ENCODE measurements at regions not wholly inside any gene's neighbourhood (a gene's known extent, or its start where the extent isn't known, plus 50 kb on each side); places are given as distances from the start of the nearest gene placed in this dataset.

GRCh38 chr4:166658585-166658984 lies 575.7 kb downstream of the SPOCK3 start:
- no peaks in the 10 kb centered on the region for H3K27me3 ChIP-seq
- no peak for TF ChIP-seq CTCF (IDR thresholded peaks at IDR 0.05; ENCODE audit: low read depth, low read length)
- no peaks in the 10 kb centered on the region for H3K36me3 ChIP-seq
- H3K9me3 ChIP-seq (ENCODE audit: low read depth), result no peaks in the 10 kb centered on the region
- no peak overlapping the region for H3K4me3 ChIP-seq
- no peak overlapping the region for H3K27ac ChIP-seq
- DNase-seq (ENCODE audit: low read depth in 1 of 2, low spot score in 1 of 2), result no peak
- H3K4me1 ChIP-seq (ENCODE audit: low read depth), result peaks cover 5% of the 10 kb centered on the region

- no peak for DNase-seq (ENCODE audit: low read depth in 1 of 2, low spot score in 1 of 2)
- H3K4me1 ChIP-seq (ENCODE audit: low read depth), result no peaks in the 10 kb centered on the region
- no peak overlapping the region for H3K27ac ChIP-seq
- no peaks in the 10 kb centered on the region for H3K9me3 ChIP-seq (ENCODE audit: low read depth)
- H3K36me3 ChIP-seq, result no peaks in the 10 kb centered on the region
- TF ChIP-seq CTCF (IDR thresholded peaks at IDR 0.05; ENCODE audit: low read depth, low read length), result no peak
- no peaks in the 10 kb centered on the region for H3K27me3 ChIP-seq
- H3K4me3 ChIP-seq, result no peak overlapping the region
Measured at GRCh38 chr4:166662266-166662843, 571.9 kb downstream of the SPOCK3 start.

- no peak for TF ChIP-seq CTCF (IDR thresholded peaks at IDR 0.05; ENCODE audit: low read depth, low read length)
- Histone ChIP-seq H3K27ac (no peak overlapping the region), H3K4me3 (no peak overlapping the region), H3K9me3 (ENCODE audit: low read depth) (no peaks in the 10 kb centered on the region), H3K27me3 (no peaks in the 10 kb centered on the region), H3K36me3 (no peaks in the 10 kb centered on the region), H3K4me1 (ENCODE audit: low read depth) (no peaks in the 10 kb centered on the region)
- DNase-seq (ENCODE audit: low read depth in 1 of 2, low spot score in 1 of 2), result no peak
Measured at GRCh38 chr4:166670341-166670740, 564.0 kb downstream of the SPOCK3 start.

- H3K4me3 ChIP-seq, result no peak overlapping the region
- no peak for DNase-seq (ENCODE audit: low read depth in 1 of 2, low spot score in 1 of 2)
- no peak overlapping the region for H3K27ac ChIP-seq
- no peaks in the 10 kb centered on the region for H3K9me3 ChIP-seq (ENCODE audit: low read depth)
- H3K4me1 ChIP-seq (ENCODE audit: low read depth), result no peaks in the 10 kb centered on the region
- no peaks in the 10 kb centered on the region for H3K27me3 ChIP-seq
- no peaks in the 10 kb centered on the region for H3K36me3 ChIP-seq
- no peak for TF ChIP-seq CTCF (IDR thresholded peaks at IDR 0.05; ENCODE audit: low read depth, low read length)
Measured at GRCh38 chr4:166673911-166674310, 560.4 kb downstream of the SPOCK3 start.

GRCh38 chr4:166675411-166675810 lies 558.9 kb downstream of the SPOCK3 start:
- H3K4me3 ChIP-seq, result no peak overlapping the region
- DNase-seq (ENCODE audit: low read depth in 1 of 2, low spot score in 1 of 2), result peak in 1 of 2 donors; percentile 67
- no peaks in the 10 kb centered on the region for H3K4me1 ChIP-seq (ENCODE audit: low read depth)
- no peak overlapping the region for H3K27ac ChIP-seq
- H3K27me3 ChIP-seq, result no peaks in the 10 kb centered on the region
- no peak for TF ChIP-seq CTCF (IDR thresholded peaks at IDR 0.05; ENCODE audit: low read depth, low read length)
- H3K9me3 ChIP-seq (ENCODE audit: low read depth), result no peaks in the 10 kb centered on the region
- no peaks in the 10 kb centered on the region for H3K36me3 ChIP-seq

- Histone ChIP-seq H3K9me3 (ENCODE audit: low read depth) (no peaks in the 10 kb centered on the region), H3K4me1 (ENCODE audit: low read depth) (no peaks in the 10 kb centered on the region), H3K27me3 (no peaks in the 10 kb centered on the region), H3K36me3 (no peaks in the 10 kb centered on the region), H3K4me3 (no peak overlapping the region), H3K27ac (no peak overlapping the region)
- DNase-seq (ENCODE audit: low read depth in 1 of 2, low spot score in 1 of 2), result no peak
- no peak for TF ChIP-seq CTCF (IDR thresholded peaks at IDR 0.05; ENCODE audit: low read depth, low read length)
Measured at GRCh38 chr4:166680796-166681195, 553.5 kb downstream of the SPOCK3 start.

Measured in cardiac muscle cell (in vitro differentiated cells and primary cell).